HG03457 (cell line): ENCODE measurements at regions not wholly inside any gene's neighbourhood (a gene's known extent, or its start where the extent isn't known, plus 50 kb on each side); places are given as distances from the start of the nearest gene placed in this dataset.
"Not testable (repeated sequence)": the region's sequence is repeated elsewhere in the genome, so short reads cannot be mapped to it uniquely, and the experiment has no call there.

Source experiments
- ATAC-seq: cut with Tn5 transposase; IDR thresholded peaks from one replicate; pipeline ENCODE4 v1.9.1; 2021; ENCODE audit warnings: moderate number of reproducible peaks; ENCODE audit not compliant: unreplicated experiment

GRCh38 chr6:114862064-114862463 lies 519.2 kb upstream of the HS3ST5 start:
- ATAC-seq, result no peak

- no peak for ATAC-seq
Observed at GRCh38 chr6:114844359-114844758, 501.5 kb upstream of the HS3ST5 start.

- no peak for ATAC-seq
Observed at GRCh38 chr6:114839019-114839418, 496.2 kb upstream of the HS3ST5 start.

GRCh38 chr6:114833211-114833610 lies 490.4 kb upstream of the HS3ST5 start:
- no peak for ATAC-seq

- ATAC-seq, result no peak
Observed at GRCh38 chr6:114830515-114830914, 487.7 kb upstream of the HS3ST5 start.

- ATAC-seq, result no peak
Observed at GRCh38 chr6:114827135-114827534, 484.3 kb upstream of the HS3ST5 start.

- no peak for ATAC-seq
Observed at GRCh38 chr6:114824409-114824808, 481.6 kb upstream of the HS3ST5 start.

GRCh38 chr6:114816678-114817077 lies 473.9 kb upstream of the HS3ST5 start:
- no peak for ATAC-seq

- no peak for ATAC-seq
Observed at GRCh38 chr6:114810468-114810867, 467.6 kb upstream of the HS3ST5 start.

- ATAC-seq, result not testable (repeated sequence)
Observed at GRCh38 chr6:114805426-114805825, 462.6 kb upstream of the HS3ST5 start.

- ATAC-seq, result no peak
Observed at GRCh38 chr6:114796576-114796975, 453.8 kb upstream of the HS3ST5 start.

GRCh38 chr6:114793428-114793827 lies 450.6 kb upstream of the HS3ST5 start:
- no peak for ATAC-seq

- no peak for ATAC-seq
Observed at GRCh38 chr6:114785235-114786127, 442.7 kb upstream of the HS3ST5 start.

- no peak for ATAC-seq
Observed at GRCh38 chr6:114783783-114784182, 441.0 kb upstream of the HS3ST5 start.

GRCh38 chr6:114783083-114783482 lies 440.3 kb upstream of the HS3ST5 start:
- ATAC-seq, result no peak

- no peak for ATAC-seq
Observed at GRCh38 chr6:114764866-114765265, 422.0 kb upstream of the HS3ST5 start.

GRCh38 chr6:114762145-114762544 lies 419.3 kb upstream of the HS3ST5 start:
- no peak for ATAC-seq

- ATAC-seq, result no peak
Observed at GRCh38 chr6:114747995-114748625, 405.3 kb upstream of the HS3ST5 start.

- ATAC-seq, result no peak
Observed at GRCh38 chr6:114740547-114740946, 397.7 kb upstream of the HS3ST5 start.

- no peak for ATAC-seq
Observed at GRCh38 chr6:114739656-114740055, 396.8 kb upstream of the HS3ST5 start.

- no peak for ATAC-seq
Observed at GRCh38 chr6:114735025-114735735, 392.4 kb upstream of the HS3ST5 start.

GRCh38 chr6:114733596-114733995 lies 390.8 kb upstream of the HS3ST5 start:
- no peak for ATAC-seq
